WTC11 (cell line): ENCODE measurements at regions not wholly inside any gene's neighbourhood (a gene's known extent, or its start where the extent isn't known, plus 50 kb on each side); places are given as distances from the start of the nearest gene placed in this dataset.

Experiments used
- ATAC-seq: fragments of 200-7000 bp; cut with Tn5 transposase; 2 replicates; pipeline ENCODE4 v1.10.0; 2021; ENCODE audit warnings: mild to moderate bottlenecking, moderate library complexity
- CTCF ChIA-PET: fragments of 300-600 bp; sonication (Branson Sonifier 250); formaldehyde crosslinking; loops from one replicate; lab custom pipeline; 2021; ENCODE audit warnings: antibody characterized with exemption; lab: Charles Lee
- POLR2A ChIA-PET: fragments of 350-600 bp; sonication (Branson Sonifier 250); formaldehyde crosslinking; loops from one replicate; lab custom pipeline; 2021; ENCODE audit warnings: antibody characterized with exemption; lab: Charles Lee
- DNase-seq: peaks from one replicate; pipeline ENCODE4 v3.0.0; 2021; ENCODE audit warnings: low spot score
- H3K27ac Mint-ChIP-seq: 2 replicates; pipeline ENCODE4 v1.8.0; 2021; ENCODE audit warnings: mixed read lengths
- H3K27me3 Mint-ChIP-seq: 2 replicates; pipeline ENCODE4 v1.8.0; 2021; ENCODE audit warnings: low read depth, mild to moderate bottlenecking, moderate library complexity, mixed read lengths
- H3K36me3 Mint-ChIP-seq: 2 replicates; pipeline ENCODE4 v1.8.0; 2021; ENCODE audit warnings: mixed read lengths
- H3K4me1 Mint-ChIP-seq: 2 replicates; pipeline ENCODE4 v1.8.0; 2022; ENCODE audit warnings: mixed read lengths
- H3K4me3 Mint-ChIP-seq: 2 replicates; pipeline ENCODE4 v1.8.0; 2021; ENCODE audit warnings: mild to moderate bottlenecking, moderate library complexity, mixed read lengths
- H3K9me3 Mint-ChIP-seq: 2 replicates; pipeline ENCODE4 v1.8.0; 2021; ENCODE audit warnings: mixed read lengths
- ATF1 ChIP-seq: sonication (generic); formaldehyde crosslinking; IDR thresholded peaks from 2 replicates; pipeline ENCODE4 v1.8.1; 2023; ENCODE audit warnings: mild to moderate bottlenecking, moderate library complexity, missing genetic modification reagents
- CREM ChIP-seq: sonication (generic); formaldehyde crosslinking; IDR thresholded peaks from 2 replicates; pipeline ENCODE4 v1.8.1; 2022; ENCODE audit warnings: mild to moderate bottlenecking, missing genetic modification reagents, moderate library complexity
- ELF4 ChIP-seq: sonication (generic); formaldehyde crosslinking; IDR thresholded peaks from 2 replicates; pipeline ENCODE4 v1.8.1; 2022; ENCODE audit warnings: low read depth, mild to moderate bottlenecking, moderate library complexity, missing genetic modification reagents
- IRF2 ChIP-seq: sonication (generic); formaldehyde crosslinking; IDR thresholded peaks from 2 replicates; pipeline ENCODE4 v1.8.0; 2022; ENCODE audit warnings: low read depth, missing genetic modification reagents, borderline replicate concordance
- JAZF1 ChIP-seq: fragments of 250-450 bp; sonication (Bioruptor Pico); IDR thresholded peaks from 2 replicates; pipeline ENCODE4 v1.9.0; 2021; ENCODE audit warnings: moderate library complexity, mild to moderate bottlenecking, inconsistent platforms
- KAT7 ChIP-seq: sonication (generic); formaldehyde crosslinking; IDR thresholded peaks from 2 replicates; pipeline ENCODE4 v1.8.1; 2023; ENCODE audit warnings: missing genetic modification reagents, mild to moderate bottlenecking, borderline replicate concordance
- MXD4 ChIP-seq: fragments of 250-450 bp; sonication (Bioruptor Pico); IDR thresholded peaks from 2 replicates; pipeline ENCODE4 v1.8.0; 2021; ENCODE audit warnings: mild to moderate bottlenecking, moderate library complexity, borderline replicate concordance
- NFATC4 ChIP-seq: fragments of 250-450 bp; sonication (Bioruptor Pico); IDR thresholded peaks from 2 replicates; pipeline ENCODE4 v1.9.0; 2021; ENCODE audit warnings: mild to moderate bottlenecking
- SMAD3 ChIP-seq: sonication (generic); formaldehyde crosslinking; IDR thresholded peaks from 2 replicates; pipeline ENCODE4 v1.8.0; 2022; ENCODE audit warnings: missing genetic modification reagents, mild to moderate bottlenecking, borderline replicate concordance
- TCF7 ChIP-seq: sonication (generic); formaldehyde crosslinking; IDR thresholded peaks from 2 replicates; pipeline ENCODE4 v1.8.0; 2022; ENCODE audit warnings: mild to moderate bottlenecking, low read depth, missing genetic modification reagents, moderate library complexity
- TP53 ChIP-seq: sonication (generic); formaldehyde crosslinking; IDR thresholded peaks from 2 replicates; pipeline ENCODE4 v1.8.1; 2023; ENCODE audit warnings: mild to moderate bottlenecking, missing genetic modification reagents
- ZBTB21 ChIP-seq: sonication (generic); formaldehyde crosslinking; IDR thresholded peaks from 2 replicates; pipeline ENCODE4 v1.8.1; 2023; ENCODE audit warnings: mild to moderate bottlenecking, missing genetic modification reagents, borderline replicate concordance
- ZNF232 ChIP-seq: sonication (generic); formaldehyde crosslinking; IDR thresholded peaks from 2 replicates; pipeline ENCODE4 v1.8.0; 2022; ENCODE audit warnings: mild to moderate bottlenecking, missing genetic modification reagents
- ZNF396 ChIP-seq: fragments of 250-450 bp; sonication (Bioruptor Pico); IDR thresholded peaks from 2 replicates; pipeline ENCODE4 v1.8.0; 2021; ENCODE audit warnings: mild to moderate bottlenecking, moderate library complexity, borderline replicate concordance
- ZNF416 ChIP-seq: fragments of 250-450 bp; sonication (Bioruptor Pico); IDR thresholded peaks from 2 replicates; pipeline ENCODE4 v1.9.0; 2021; ENCODE audit warnings: mild to moderate bottlenecking, inconsistent platforms
- TF ChIP-seq, protein P1 (sequence below): sonication (generic); formaldehyde crosslinking; IDR thresholded peaks from 2 replicates; pipeline ENCODE4 v1.8.0; 2022; ENCODE audit warnings: mild to moderate bottlenecking, missing genetic modification reagents
- TF ChIP-seq, protein P2 (sequence below): sonication (generic); formaldehyde crosslinking; IDR thresholded peaks from 2 replicates; pipeline ENCODE4 v1.8.0; 2022; ENCODE audit warnings: mild to moderate bottlenecking, missing genetic modification reagents
- TF ChIP-seq, protein P3 (sequence below): sonication (generic); formaldehyde crosslinking; IDR thresholded peaks from 2 replicates; pipeline ENCODE4 v1.8.1; 2023; ENCODE audit warnings: mild to moderate bottlenecking, missing genetic modification reagents, moderate library complexity
- TF ChIP-seq, protein P4 (sequence below): sonication (generic); formaldehyde crosslinking; IDR thresholded peaks from 2 replicates; pipeline ENCODE4 v1.8.1; 2022; ENCODE audit warnings: low read depth, missing genetic modification reagents, borderline replicate concordance
- TF ChIP-seq, protein P5 (sequence below): sonication (generic); formaldehyde crosslinking; IDR thresholded peaks from 2 replicates; pipeline ENCODE4 v1.8.0; 2022; ENCODE audit warnings: mild to moderate bottlenecking, missing genetic modification reagents

DNA sequence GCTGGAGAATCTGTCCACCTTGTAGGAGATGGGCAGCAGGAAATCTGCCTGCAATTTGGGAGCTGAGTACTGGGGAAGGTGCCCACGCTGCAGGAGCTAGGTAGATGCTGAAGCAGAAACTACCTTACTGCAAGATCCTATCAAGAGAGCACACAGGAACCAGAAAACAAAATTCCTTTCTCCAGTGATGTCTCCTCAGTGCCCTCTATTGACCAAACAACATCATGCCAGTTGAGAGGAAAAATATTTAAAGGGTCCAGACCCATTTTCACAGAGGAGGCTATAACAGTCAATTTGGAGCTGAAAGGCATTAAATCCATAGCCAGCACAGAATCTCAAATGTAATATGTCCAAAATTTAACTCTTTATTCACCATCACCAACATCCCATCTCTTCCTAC is 406.8 kb downstream of the SLITRK2 start:
- Mint-ChIP-seq H3K36me3 (peaks cover 24% of the 10 kb centered on the region), H3K27ac (no peak overlapping the region), H3K4me1 (no peaks in the 10 kb centered on the region), H3K9me3 (peaks cover 35% of the 10 kb centered on the region), H3K4me3 (no peak overlapping the region), H3K27me3 (peaks cover 6% of the 10 kb centered on the region; the same call in 1 of the 2 replicates)
- ChIA-PET POLR2A (no interaction called here), CTCF (no interaction called here)
- no peak for TF ChIP-seq ZNF396 (CRISPR knock-in tag)
- no peak for TF ChIP-seq TCF7 (CRISPR knock-in tag)
- ATAC-seq (no peak), DNase-seq (no peak)

DNA sequence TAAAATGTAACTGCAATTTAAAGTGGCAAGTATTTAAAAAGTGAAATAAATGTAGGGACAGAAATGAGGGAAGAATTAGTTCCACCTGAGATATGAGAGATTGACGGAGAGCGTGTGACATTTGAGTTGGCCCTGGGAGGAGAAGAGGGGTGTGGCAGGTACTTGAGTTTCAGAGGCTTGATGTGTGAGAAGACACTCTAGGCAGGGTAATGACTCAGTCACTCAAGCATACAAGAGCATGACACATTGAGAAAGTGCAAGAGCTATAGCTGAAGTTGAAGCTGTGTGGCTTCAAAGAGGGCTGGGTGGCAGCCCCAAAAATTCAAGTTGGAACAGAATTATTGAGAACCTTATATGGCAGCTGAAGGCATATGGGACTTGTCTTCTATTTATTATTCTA is 420.5 kb downstream of the SLITRK2 start:
- H3K27me3 Mint-ChIP-seq: peaks cover 3% of the 10 kb centered on the region; the same call in 1 of the 2 replicates
- no peak overlapping the region for H3K27ac Mint-ChIP-seq
- peaks cover 33% of the 10 kb centered on the region for H3K36me3 Mint-ChIP-seq
- no peaks in the 10 kb centered on the region for H3K4me1 Mint-ChIP-seq
- CTCF ChIA-PET: no interaction called here
- POLR2A ChIA-PET: no interaction called here
- DNase-seq (no peak), ATAC-seq (no peak)
- peaks cover 50% of the 10 kb centered on the region for H3K9me3 Mint-ChIP-seq
- TF ChIP-seq ZBTB21 (CRISPR knock-in tag): no peak
- TF ChIP-seq JAZF1 (CRISPR knock-in tag): no peak
- no peak for TF ChIP-seq MXD4
- TF ChIP-seq IRF2 (CRISPR knock-in tag): no peak
- TF ChIP-seq, protein P1, sequence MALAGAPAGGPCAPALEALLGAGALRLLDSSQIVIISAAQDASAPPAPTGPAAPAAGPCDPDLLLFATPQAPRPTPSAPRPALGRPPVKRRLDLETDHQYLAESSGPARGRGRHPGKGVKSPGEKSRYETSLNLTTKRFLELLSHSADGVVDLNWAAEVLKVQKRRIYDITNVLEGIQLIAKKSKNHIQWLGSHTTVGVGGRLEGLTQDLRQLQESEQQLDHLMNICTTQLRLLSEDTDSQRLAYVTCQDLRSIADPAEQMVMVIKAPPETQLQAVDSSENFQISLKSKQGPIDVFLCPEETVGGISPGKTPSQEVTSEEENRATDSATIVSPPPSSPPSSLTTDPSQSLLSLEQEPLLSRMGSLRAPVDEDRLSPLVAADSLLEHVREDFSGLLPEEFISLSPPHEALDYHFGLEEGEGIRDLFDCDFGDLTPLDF (CRISPR knock-in tag): no peak
- TF ChIP-seq ZNF232 (CRISPR knock-in tag): no peak
- TF ChIP-seq CREM: no peak
- no peak for TF ChIP-seq SMAD3 (CRISPR knock-in tag)
- TF ChIP-seq, protein P2, sequence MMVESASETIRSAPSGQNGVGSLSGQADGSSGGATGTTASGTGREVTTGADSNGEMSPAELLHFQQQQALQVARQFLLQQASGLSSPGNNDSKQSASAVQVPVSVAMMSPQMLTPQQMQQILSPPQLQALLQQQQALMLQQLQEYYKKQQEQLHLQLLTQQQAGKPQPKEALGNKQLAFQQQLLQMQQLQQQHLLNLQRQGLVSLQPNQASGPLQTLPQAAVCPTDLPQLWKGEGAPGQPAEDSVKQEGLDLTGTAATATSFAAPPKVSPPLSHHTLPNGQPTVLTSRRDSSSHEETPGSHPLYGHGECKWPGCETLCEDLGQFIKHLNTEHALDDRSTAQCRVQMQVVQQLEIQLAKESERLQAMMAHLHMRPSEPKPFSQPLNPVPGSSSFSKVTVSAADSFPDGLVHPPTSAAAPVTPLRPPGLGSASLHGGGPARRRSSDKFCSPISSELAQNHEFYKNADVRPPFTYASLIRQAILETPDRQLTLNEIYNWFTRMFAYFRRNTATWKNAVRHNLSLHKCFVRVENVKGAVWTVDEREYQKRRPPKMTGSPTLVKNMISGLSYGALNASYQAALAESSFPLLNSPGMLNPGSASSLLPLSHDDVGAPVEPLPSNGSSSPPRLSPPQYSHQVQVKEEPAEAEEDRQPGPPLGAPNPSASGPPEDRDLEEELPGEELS (CRISPR knock-in tag): no peak
- TF ChIP-seq, protein P3, sequence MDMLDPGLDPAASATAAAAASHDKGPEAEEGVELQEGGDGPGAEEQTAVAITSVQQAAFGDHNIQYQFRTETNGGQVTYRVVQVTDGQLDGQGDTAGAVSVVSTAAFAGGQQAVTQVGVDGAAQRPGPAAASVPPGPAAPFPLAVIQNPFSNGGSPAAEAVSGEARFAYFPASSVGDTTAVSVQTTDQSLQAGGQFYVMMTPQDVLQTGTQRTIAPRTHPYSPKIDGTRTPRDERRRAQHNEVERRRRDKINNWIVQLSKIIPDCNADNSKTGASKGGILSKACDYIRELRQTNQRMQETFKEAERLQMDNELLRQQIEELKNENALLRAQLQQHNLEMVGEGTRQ (CRISPR knock-in tag): no peak
- no peak for TF ChIP-seq ZNF416
- no peak for TF ChIP-seq TP53
- TF ChIP-seq, protein P4, sequence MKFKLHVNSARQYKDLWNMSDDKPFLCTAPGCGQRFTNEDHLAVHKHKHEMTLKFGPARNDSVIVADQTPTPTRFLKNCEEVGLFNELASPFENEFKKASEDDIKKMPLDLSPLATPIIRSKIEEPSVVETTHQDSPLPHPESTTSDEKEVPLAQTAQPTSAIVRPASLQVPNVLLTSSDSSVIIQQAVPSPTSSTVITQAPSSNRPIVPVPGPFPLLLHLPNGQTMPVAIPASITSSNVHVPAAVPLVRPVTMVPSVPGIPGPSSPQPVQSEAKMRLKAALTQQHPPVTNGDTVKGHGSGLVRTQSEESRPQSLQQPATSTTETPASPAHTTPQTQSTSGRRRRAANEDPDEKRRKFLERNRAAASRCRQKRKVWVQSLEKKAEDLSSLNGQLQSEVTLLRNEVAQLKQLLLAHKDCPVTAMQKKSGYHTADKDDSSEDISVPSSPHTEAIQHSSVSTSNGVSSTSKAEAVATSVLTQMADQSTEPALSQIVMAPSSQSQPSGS (CRISPR knock-in tag): no peak
- TF ChIP-seq NFATC4 (CRISPR knock-in tag): no peak
- TF ChIP-seq ELF4 (CRISPR knock-in tag): no peak
- TF ChIP-seq, protein P5, sequence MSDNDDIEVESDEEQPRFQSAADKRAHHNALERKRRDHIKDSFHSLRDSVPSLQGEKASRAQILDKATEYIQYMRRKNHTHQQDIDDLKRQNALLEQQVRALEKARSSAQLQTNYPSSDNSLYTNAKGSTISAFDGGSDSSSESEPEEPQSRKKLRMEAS (CRISPR knock-in tag): no peak
- no peak for TF ChIP-seq KAT7
- TF ChIP-seq ATF1 (CRISPR knock-in tag): no peak
- no peak overlapping the region for H3K4me3 Mint-ChIP-seq
